ENCODE measurements at regions not wholly inside any gene's neighbourhood (a gene's known extent, or its start where the extent isn't known, plus 50 kb on each side); places are given as distances from the start of the nearest gene placed in this dataset.

DNA sequence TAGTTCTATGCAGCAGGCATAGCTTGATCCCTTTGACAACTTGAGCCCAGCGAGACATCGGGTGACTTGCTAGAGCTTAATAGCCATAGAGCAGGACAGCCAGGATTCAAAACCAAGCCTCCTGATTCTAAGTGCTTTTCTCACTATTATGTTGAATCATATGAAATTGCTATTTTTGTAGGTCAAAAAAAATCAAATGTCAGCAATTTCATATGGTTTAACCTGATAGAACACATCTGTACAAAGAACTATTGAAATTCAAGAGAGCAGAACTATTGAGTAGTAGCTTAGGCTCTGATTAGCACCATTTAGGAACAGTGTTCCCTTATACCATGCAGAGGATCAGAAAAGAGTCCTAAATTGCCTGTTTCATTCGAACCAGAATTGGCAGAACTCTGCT, 132.0 kb downstream of the EMP1 start:
- TF ChIP-seq POLR2A (IDR thresholded peaks at IDR 0.05): no peak
- TF ChIP-seq, protein P1, sequence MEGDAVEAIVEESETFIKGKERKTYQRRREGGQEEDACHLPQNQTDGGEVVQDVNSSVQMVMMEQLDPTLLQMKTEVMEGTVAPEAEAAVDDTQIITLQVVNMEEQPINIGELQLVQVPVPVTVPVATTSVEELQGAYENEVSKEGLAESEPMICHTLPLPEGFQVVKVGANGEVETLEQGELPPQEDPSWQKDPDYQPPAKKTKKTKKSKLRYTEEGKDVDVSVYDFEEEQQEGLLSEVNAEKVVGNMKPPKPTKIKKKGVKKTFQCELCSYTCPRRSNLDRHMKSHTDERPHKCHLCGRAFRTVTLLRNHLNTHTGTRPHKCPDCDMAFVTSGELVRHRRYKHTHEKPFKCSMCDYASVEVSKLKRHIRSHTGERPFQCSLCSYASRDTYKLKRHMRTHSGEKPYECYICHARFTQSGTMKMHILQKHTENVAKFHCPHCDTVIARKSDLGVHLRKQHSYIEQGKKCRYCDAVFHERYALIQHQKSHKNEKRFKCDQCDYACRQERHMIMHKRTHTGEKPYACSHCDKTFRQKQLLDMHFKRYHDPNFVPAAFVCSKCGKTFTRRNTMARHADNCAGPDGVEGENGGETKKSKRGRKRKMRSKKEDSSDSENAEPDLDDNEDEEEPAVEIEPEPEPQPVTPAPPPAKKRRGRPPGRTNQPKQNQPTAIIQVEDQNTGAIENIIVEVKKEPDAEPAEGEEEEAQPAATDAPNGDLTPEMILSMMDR (IDR thresholded peaks at IDR 0.05): no peak

Data from breast epithelium (tissue), 3 donors.